ENCODE measurements at regions not wholly inside any gene's neighbourhood (a gene's known extent, or its start where the extent isn't known, plus 50 kb on each side); places are given as distances from the start of the nearest gene placed in this dataset.
"Not testable (repeated sequence)": the region's sequence is repeated elsewhere in the genome, so short reads cannot be mapped to it uniquely, and the experiment has no call there.

DNA sequence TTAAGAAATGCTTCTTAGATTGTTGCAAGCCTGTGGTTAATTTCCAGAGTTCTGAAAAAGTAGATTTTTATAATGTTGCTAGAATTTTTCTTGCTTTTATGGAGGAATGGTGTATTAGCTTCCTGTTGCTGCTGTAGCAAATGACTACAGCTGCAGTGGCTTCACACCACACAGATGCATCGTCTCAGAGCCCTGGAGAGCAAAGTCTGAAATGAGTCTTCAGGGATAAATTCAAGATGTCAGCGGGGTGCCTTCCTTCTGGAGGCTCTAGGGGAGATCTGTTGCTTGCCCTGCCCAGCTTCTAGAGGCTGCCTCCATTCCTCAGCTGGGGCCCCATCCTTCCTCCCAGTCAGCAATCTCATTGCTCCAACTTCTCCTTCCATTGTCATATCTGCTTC is 187.8 kb downstream of the ZNF516 start:
- DNase-seq: no peak

DNA sequence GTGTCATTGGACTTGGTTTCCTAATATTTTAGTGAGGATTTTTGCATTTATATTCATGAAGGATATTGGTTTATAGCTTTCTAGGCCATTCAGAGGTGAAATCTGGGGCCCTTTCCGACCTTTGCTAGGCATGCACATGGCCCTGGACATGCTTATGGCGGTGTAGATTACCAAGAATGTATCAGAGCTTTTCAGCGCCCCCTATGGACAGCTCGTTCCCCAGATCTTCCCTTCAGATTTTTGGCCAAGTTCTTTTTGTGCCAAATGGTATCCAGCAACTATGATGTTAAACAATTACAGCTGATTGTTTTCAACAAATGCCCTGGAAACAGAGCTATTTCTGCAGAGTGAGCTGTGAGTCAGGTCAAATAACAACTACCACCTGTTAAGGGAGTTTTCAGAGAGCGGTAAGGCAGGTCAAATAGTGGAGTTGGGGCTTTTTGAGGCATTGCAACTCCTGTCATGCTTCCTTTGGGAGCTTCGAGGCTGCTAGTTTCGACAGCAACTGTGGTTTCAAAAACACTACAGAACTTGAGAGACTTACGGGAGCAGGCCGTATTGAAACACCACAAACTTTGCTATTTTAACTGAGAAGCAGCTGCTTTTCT is 188.3 kb downstream of the ZNF516 start:
- DNase-seq: no peak

DNA sequence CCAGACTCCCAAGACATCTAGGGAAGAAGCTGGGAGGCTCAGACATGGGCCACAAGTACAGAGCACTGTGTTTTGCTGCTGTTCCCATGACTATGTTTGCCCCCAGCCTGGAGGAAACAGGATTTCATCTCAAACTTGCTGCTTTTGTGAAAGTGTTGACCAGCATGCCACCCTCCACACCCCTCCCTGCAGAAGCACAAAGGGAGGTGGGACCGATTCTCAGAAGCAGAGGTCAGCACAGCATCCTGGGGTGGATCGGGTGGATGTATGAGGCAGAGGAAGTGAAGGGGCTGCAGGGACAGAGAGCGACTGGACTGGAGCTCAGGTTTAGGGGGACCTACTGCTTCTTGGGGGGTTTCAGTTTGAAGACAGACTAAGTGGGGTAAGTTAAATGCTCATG is 209.2 kb downstream of the ZNF516 start:
- DNase-seq: no peak

DNA sequence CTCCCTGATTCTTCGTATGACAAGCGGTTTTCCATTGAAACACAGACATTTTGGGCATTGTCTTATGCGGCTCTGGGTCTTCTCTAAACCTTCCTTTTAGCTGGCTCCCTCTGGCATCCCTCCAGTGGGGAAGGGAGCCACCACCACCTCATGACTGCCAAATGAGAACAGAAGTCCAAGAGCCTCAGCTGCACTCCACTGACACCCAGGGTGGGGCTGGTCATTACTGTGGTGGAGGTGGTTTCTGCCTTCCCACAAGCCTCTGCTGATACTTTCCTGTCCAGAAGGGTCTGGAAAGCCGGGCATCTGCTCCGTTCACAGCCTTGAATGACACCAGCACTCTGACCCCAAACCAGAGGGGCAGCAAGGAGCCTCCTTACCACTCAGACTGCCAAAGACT is 213.5 kb downstream of the ZNF516 start:
- no peak for DNase-seq

DNA sequence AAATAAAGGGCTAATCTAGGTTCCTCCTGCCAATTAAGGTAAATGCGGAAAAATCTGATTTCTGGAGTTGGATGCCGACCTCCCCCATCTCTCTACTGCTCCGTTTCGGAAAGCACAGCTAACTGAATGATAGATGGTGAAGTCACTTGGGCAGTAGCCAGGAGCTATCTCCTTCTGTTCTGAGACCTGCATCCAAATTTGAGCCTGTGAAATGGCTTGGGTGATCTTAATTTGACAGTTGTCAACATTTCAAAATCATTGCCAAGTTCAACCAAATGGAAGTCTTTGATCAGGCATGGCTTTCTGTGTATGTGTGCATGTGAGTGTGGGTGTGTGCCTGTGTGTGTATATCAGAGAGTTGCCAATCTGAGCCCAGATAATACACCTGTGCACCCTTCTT is 217.2 kb downstream of the ZNF516 start:
- no peak for DNase-seq

DNA sequence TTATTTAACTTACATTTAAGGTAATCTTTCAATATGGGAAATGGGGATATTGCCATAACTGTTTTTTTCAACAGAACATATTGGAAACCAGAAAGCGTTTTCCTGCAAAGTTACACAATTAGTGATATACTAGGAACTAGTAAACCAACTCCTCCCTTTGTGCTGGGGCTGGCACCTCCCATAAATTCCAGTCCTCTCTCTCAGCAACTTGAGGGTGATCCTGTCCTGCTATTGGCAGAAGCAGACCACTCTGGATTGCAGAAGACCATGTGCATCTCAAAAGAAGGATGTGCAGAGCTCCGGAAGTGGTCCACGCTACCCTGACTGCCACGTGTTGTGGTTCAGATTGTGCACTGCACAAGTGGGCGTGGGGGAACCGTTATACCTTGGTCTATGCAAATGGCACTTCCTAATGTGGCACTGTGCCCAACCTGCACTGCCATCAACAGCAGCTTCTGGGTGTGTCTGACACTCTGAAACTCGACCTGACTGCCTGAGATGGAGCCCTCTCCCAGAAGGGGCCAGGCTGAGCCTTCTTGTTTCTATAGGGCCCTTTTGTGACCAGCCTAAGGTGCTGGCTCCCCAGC is 219.2 kb downstream of the ZNF516 start:
- DNase-seq: no peak

DNA sequence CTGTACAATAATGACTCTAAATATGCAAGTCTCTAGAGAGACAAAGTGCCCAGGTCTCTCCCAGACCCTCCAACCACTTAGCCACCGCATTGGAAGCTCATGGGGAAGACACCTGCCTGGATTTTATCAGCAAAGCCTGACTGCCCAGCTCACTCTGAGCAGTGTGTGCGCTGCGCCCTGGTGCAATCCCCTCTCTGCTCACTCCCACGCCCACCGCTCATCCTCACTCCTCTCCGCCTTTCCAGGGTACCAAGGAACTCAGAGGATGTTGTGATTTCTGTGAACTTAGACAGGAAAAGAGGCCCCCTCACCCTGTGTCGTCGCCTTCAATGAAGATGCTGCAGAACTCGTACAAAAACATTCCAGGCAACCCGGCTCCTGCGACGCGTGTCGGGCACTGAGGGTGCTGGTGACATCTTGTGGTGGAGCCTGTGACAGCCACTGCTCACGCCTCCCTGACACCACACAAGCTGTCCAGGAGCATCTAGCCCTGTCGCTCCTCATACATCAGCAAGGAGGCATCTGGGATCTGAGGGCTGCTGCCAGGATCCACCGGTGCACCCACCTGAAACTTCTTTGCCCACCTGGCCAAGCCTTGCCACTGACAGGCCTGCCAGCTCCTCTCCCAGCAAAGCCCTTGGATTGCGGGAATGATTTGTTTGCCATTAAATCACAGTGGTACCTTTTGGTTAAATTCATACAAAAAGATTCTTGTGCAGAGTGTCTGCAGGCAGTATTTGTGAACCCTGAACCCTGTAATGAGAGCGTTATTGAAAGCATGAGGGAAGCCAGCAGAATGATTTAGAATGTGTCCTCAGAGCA is 220.4 kb downstream of the ZNF516 start:
- no peak for DNase-seq

DNA sequence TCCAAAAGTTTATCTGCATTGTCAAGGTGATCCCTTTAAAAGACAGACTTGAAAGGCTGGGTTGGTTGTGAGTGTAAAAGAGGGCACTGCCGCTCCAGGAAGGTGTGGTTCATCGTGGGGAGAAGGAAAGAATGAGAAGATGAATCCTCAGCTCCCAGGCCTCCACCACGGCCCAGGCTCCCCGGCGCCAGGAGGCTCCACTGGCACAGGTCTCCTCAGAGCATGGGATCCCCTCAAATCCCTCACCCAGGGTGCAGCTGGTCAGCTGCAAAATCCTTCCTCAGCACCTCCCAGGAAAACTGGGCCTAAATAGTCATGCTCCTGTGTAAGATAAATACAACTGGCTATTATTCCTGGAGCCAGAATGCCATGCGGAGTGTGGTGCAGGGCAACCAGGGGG is 221.1 kb downstream of the ZNF516 start:
- DNase-seq: no peak

DNA sequence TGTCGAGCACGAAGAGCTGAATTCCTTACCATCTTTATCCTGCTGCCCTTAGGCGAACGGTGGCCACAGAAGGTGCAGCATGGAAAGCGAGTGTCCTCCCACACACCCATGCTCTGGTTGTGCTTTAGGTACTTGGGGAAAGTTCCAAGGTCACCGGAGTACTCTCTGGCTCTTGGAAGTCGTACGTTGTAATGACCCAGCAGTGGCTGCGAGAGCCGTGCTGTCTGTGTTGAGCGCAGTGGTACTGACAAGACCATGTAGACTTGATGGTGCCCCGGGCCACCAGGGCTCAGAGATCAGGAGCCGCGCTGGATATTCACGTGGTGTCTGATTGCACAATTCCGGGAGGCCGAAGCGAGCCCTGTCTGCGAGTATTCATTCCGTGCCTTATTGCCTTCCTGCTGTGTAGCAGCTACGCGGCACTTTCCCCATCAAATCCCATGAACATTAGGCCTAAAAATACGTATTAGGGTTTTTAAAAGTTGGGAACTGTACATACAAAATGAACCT is 222.0 kb downstream of the ZNF516 start:
- no peak for DNase-seq

DNA sequence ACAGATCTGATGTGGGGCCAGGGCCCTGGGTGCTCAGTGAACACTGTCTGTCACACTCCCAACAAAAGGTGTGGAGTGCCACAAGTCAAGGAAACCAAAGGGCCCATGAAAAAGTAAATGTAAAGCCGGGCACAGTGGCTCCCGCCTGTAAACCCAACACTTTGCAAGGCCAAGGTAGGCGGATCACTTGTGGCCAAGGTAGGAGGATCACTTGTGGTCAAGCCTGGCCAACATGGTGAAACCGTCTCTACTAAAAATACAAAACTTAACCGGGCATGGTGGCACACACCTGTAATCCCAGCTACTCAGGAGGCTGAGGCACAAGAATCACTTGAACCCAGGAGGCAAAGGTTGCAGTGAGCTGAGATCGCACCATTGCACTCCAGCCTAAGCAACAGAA is 227.6 kb downstream of the ZNF516 start:
- not testable (repeated sequence) for DNase-seq

DNA sequence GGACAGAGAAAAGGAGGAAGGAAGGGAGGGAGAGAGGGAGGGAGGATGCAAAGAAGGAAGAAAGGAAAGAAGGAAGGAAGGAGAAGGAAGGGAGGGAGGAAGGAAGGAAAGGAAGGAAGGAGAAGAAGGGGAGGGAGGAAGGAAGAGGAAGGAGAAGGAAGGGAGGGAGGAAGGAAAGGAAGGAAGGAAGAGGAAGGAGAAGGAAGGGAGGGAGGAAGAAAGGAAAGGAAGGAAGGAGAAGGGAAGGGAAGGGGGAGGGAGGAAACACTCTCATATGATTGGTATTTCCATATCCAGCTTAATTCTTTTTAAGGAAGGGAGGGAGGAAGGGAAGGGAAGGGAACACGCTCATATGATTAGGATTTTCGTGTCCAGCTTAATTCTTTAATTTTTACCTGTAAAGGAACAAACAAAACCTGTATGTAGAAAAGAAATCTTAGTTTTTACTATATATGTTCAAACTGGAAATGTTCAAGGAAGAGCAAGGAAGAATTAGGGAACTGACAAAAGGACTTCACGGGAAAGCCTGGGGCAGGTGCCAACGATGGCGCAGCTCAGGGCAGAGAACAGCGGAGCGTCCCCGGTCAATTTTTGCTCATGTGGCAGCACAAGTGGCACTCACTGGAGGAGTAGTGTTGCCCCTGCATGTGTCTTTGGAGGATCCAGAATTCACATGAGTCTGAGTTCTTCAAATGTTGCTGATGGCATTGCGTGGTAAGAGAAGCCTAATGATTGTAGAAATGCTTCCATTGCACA is 228.6 kb downstream of the ZNF516 start:
- DNase-seq: no peak

DNA sequence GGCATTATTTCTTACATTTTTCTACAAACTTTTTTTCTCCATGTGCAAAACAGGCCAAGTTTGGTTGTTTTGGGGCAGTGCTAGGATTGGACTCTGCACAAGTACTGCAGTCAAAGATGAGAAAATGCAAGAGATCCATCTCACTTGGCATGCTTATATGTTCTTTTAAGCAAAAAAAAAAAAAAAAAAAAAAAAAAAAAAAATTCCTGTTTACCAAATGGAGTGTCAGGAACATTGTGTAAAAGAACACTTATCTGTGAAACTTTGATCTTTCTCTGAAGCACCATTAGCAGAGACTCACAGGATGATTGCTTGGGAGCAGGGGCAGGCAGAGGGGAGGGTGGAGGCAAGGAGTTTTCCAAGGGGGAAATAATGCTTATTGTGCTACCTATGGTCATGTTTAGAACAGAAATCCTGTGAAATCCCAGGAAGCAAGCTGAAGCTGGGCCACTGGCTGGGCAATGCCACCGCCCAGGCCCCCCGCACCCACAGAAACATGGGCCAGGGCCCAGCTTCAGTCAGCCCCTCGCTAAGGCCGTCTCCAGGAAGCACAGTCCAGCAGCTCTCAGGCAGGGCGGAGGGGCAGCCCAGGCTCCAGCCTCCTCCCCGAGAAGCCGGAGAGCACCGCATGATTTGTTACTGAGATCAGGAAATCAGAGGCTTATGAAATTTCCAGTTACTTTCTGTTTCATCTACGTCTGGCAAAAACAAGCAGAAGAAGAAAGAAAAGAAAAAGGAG is 229.4 kb downstream of the ZNF516 start:
- no peak for DNase-seq

DNA sequence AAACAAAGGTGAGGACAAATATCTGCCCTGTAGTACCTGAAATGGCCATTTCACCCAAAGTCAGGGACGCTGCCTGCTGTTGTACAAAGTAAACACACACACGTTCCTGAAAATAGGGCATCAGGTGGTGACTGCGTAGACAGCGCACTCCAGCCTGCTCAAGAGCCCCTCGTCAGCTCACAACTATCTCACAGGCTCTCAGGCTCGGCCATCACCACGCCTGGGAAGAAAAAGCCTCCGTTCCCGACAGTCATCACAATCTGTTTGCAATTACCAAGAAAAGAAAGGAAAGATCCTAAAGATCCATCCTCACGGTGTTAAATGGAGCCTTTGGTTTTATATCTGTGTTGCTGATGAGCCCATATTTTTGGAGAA is 230.2 kb downstream of the ZNF516 start:
- no peak for DNase-seq

DNA sequence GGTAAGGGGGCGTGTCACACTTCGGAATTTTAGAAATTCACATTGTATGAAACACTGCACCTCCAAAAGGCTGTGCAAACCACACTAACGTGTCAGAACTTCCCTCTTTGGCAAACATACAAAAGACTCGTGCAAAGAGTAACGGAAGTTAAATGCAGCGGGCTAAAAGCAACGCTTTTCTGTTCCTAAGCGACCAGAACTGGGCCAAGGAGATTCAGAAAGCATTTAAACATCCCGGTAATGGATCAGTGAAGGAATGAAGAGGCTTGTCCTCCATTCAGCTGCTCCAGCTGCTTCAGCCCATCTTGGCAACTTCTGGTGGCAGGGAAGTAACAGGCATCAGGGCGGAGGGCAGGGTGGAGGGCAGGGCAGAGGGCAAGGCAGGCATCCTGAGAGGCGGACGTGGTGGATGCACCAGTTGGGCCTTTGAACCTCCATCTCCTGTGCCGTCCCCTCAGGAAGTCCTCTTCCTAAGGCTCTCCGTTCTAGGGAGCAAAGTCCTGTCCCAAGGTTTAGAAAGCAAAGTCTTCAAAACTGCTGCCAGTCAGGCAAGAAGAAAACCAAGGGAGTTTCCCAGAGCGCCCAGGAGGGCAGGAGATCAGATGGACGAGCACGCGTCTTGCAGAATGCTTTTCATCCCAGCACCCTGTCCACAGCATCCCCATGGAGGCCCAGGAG is 230.7 kb downstream of the ZNF516 start:
- DNase-seq: no peak

DNA sequence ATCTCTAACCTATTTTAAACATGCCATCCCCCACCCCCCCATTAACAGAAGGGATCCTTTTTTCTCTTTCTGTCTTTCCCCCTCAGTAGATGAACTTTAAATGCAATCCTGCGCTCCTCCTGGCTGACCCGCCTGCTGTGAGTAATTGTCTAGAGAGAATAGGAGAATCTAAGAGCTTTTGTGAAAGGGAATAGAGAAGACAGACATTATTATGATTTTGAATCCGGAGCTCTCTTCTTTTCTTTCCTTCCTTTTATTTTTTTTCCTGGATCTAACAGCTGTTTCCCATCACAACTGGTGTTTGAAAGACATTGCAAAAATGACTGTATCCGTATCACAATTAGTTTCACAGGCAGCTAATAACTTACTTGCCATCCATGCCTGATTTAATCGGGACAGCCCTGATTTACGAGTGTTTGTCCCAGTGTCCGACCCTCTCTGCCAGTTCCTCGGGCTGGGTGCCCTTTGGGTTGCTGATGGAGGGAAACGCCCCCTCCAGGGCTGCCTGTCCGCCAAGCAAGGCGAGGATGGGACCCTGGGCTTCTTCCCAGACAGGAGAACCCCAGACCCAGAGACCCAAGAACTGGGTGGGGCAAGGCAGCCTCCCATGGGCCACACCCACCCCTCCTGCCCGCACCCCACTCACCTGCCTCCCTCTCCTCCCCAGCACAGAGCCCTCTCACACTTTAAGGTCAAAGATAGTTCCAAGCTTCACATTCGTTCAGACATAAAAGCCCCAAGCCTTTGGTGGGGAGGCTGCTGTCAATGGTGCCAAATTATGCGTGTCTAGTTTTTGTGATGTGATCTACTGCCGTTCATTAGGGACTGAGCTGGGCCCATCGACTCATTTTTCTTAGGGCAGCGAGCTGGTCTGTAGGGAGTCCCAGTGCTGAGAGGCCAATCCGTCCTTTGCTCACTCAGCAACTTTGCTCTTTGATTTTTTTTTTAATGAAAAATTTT is 231.7 kb downstream of the ZNF516 start:
- no peak for DNase-seq

DNA sequence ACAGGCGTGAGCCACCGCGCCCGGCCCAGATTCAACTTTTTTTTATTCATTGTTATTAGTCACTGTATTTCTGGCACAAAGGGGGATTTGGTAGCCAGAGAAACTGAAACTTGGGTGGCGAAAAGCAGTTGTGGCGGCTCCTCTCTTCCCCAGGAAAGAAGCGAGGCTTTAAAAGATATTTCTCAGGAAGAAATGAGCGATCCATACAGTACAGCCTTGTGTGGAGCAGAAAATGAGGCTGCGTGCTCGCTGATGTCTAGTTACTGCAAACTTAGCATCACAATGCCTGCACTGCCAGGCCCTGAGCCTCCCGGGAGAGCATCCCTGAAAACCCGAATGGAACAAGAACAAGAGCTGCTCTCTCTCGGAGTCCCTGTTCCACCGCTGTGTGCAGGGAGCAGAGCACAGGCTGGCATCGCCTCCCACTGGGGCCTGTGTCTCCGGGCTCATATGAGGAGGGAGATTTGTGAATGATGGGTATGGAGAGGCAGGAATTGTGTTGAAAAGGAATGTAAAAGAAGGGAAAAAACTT is 234.0 kb downstream of the ZNF516 start:
- DNase-seq: no peak

DNA sequence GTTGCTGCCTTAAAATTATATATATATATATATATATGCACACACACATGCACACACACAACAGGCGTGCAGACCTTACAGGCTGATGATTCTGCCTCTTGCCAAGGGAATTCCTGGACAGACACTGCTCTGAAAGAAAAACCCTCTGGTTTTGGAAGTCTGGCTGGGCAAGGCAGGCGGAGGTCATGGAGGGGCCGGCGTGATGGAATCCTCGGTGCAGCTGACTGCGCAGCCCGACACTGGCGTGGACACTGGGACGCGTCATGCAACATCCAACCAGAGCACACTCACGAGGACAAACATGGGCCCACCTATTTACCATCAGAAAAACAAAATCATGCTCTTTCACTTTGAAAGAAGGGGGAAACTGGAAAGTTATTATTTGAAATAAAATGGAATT is 235.3 kb downstream of the ZNF516 start:
- no peak for DNase-seq

DNA sequence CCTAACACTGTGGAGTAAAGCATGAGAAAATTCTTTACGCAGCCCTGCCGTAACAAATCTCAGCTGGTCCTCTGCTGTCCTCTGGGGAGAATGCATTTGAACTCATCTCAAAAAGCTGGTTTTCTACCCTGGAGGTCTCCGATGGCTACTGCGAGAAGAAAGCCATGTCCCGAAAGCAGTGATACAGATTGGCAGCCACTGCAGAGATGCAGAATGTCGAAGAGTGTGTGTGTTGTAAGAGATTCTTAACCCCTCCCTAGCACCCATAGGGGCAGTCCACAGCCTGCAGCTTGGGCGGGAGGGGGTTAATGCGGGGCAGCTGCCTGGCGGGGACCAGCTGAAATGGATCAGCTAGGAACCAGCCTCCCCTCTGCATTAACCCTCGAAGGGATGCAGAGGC is 235.9 kb downstream of the ZNF516 start:
- DNase-seq: no peak

DNA sequence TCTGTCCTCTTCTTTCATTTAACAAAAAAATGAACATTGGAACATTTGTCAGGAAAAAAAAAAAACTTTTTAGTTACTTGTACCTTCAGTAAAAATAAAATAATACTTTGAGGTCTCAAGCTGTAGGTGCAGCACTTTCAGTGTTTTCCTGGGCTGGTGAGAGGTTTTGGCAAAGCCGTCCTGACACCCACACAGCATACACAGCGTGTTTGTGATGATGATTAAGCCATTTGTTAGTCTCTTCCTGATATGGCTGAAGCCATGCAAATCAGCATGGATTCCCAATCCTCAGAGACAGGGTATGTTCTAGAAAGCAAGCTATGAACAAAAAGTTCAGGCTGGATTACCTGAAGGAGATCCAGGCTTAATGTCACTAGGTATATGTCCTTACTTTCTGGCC is 236.8 kb downstream of the ZNF516 start:
- no peak for DNase-seq

DNA sequence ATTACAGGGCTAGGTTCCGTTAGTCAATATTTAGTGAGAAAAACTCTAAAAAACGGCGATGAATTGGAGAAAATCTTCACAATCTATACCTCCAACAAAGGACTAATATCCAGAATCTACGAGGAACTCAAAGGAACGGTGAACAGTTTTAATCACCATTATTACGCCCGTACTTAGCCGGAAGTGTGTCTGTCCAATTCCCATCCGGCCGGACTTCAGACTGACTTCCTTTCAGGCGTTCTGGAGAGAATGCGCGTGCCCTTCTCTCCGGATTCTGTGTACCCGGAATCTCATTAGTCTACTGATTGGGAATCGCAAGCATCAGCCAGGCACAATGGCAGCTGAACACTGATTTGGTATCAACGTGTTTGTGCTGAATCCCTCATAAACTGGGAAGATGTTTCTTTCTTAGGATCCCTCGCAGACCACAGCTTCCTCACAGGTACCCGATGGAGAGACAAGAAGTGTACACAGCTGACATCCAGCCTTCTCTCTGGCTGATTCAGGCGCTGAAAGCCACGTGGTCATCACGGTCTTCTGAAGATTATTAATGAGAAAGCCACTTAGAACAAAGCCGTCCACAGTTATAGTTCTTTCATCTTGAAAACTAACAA is 239.9 kb downstream of the ZNF516 start:
- DNase-seq: no peak
